ENCODE measurements at regions not wholly inside any gene's neighbourhood (a gene's known extent, or its start where the extent isn't known, plus 50 kb on each side); places are given as distances from the start of the nearest gene placed in this dataset.
A peak's percentile ranks its signal among the peaks of the same experiment; 100 is the strongest.

DNA sequence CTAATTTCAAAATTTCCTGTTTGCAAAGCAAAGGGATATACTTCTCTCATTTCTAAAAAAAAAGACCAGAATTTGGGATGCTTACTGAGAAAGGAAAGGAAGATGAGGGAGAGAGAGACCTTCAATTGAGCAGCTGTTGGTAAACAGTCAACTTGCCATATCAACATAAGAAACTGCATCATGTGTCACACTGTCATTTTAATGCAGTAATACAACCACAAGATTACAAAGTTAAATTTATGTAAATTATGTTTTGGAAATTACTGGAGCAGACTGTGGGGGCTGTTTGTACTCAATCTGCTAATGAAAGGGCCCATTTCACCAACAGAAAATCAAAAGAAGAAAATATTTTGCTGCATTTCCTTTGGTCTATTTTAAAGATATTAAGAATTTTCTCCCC lies 370.4 kb upstream of the TMPO start:
- DNase-seq (ENCODE audit: low spot score) = no peak

DNA sequence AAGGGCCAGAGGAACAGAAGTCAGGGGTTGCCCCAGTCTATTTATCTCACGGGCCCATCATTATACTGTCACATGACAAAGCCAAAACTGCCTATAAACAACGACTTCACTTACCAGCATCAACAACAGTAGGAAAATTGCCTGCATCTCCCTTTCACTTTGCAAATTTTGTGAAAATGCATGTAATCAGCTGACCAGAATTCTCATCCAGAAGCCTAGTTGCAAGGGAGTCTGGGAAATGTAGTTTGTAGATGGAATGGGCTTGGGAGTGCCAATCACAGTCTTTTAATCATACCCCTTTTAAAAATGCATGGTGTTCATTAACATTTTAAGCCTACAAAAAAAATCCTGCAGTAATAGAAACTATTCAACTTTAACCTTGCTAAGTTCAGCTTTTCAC lies 369.3 kb upstream of the TMPO start:
- no peak for DNase-seq (ENCODE audit: low spot score)

DNA sequence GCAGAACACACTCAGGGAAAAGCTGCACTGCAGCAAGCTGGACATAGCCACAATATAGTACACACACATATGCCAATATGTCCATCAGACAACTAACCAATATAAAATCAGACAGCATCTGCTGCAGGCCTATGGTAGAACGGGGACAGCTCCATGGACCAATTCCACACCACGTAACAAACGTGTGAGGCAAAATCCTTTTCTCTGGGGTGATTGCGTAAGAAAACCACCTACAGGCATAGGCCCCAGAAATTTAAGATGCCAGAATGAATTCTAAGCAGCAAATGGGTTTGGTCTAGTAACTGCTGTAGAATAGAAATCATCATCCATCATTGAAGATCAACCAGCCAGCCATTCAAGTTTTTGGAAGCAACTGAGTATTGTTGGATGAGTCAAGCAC lies 368.9 kb upstream of the TMPO start:
- DNase-seq (ENCODE audit: low spot score) = no peak

DNA sequence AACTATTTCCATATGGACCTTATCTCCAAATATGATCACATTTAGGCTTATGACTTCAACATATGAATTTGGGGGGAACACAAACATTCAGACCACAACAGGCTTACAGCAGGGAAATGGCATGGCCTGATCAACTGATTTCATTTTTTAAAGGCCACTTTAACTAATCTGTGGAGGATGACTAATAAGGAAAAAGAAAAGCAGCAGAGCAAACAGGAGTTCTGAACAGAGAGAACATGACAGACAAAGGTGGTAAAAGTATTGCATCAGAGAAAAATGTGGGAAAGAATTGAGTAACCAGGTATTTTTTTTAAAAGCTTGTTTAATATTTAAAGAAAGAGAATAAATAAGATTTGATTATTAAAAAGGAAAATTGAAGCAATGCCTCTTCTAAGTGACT lies 366.1 kb upstream of the TMPO start:
- no peak for DNase-seq (ENCODE audit: low spot score)

DNA sequence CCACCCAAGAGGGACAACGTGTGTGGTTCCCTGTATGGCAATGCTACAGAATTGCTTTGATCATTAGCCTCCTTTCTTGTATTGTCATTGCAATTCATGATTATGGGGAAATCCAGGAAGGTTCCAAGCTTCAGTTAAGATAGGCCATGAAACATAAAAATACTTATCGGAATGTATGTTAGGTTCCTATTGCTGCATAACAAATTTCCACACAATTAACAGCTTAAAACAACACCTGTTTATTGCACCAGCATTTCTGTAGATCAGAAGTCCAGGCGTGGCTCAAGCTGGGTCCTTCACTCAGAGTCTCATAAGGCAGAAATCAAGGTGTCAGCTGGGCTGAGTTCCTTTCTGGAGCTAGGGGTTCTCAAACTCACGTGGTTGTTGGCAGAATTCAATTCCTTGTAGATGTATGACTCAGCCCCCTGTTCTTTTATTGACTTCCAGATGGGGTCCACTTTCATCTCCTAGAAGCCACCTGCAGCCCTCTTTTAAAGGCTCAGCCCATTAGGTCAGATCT lies 365.6 kb upstream of the TMPO start:
- no peak for DNase-seq (ENCODE audit: low spot score)

DNA sequence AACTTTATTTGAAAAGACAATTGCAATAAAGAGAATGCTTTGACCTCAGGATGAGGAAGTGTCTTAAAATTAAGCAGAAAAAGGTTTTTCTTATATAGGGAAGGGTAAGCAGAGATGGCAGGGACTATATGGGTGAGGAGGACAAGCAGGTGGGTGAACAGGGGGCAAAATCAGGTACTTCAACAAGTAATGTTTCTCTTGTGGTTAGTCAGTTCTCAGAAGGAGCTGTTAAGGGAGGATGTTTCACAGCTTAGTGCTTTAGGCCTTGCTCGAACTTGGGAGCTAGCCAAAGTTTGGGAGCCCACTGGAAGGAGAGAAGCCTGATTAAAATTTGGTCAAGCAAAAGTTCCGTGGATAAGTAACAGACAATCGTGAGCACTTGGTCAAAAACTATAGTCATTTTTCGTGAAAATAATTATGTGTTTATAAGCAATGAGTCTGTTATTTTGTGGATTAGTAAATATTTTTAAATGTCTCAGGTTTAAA lies 364.2 kb upstream of the TMPO start:
- DNase-seq (ENCODE audit: low spot score) = no peak

DNA sequence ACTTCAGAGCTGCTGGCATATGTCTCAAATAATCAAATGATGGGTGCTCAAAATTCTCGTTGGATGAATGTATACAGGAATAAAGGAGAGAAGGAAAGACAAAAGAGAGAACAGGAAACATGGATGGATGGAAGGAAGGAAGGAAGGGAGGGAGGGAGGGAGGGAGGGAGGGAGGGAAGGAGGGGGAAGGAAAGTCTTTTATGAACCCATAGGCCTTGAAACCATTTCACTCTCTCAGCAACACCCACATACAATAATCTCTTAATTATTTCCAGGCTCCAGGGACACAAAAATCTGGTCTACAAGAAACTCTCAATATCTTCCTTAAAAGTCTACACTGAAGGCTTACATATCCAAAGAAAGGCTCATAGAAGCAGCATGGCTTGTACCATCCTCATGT lies 363.4 kb upstream of the TMPO start:
- DNase-seq (ENCODE audit: low spot score) = no peak

DNA sequence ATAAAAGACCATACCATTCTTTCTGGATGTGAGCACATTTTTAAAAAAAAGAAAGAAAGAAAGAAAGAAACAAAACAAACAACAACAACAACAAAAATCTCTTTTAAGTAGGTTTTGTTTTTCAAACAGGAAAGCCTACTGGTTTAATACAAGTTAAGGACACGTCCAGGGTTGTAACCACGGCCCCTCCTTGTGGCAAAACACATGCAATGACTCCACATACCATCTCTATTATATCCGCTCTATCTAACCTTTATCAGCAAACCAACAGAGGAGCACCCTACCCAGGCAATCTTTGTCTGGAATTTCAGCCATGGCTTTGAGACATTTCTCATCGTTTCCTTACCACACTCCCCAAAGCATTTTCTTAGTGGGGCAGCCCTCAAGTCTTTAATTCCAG lies 360.5 kb upstream of the TMPO start:
- peak; percentile 10 for DNase-seq (ENCODE audit: low spot score)

DNA sequence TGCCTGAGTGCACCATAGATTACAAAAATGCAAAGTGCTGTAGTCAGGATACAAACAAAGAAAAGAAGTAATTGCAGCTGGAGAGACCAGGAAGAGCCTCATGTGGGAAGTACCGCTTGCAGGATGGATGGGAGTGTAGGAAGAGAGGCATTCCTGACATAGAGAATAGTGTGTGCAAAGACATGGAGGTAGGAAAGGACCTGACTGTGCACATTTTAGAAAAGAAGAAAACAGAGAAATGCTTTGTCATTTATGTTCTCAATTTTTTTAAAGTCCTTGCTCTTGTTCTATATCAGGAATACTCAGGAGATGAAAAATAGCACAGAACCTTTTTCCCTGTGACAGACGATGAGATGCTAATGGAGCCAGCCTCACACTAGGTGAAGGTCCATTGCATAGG lies 358.7 kb upstream of the TMPO start:
- no peak for DNase-seq (ENCODE audit: low spot score)

DNA sequence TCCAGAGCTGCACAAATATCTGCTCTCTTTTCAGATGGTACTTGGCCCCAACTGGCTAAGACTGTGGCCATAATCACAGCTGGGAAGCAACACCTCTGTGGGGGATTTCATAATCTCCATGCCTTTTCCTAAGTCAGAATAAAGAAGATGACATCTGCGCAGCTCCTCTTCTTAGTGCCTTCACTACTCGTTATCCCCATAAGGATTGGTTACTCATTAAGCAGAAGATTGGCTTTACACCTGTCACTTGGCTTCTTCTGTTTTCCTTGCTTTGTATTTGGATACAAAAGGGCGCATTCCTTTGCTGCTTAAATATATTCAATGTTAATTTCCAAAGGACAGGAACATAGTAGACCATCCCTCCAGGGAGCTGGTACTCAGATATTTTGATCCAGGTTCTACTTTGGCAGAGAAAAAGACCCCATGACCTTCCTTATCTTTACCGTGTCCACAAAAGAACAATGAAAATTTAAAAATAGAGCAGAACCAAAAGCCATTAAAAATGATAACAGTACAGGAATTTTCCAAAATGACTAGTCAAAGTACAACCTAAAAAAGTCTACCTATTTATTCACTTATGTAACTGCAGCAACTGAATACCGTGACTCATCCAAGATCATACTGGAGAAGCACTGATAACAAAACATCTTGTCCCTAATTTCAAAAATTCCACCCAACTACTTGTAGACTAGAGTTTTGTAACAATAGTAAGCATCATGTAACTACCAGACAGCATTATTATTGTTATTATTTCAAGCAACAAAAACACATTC lies 352.3 kb upstream of the TMPO start:
- no peak for DNase-seq (ENCODE audit: low spot score)

DNA sequence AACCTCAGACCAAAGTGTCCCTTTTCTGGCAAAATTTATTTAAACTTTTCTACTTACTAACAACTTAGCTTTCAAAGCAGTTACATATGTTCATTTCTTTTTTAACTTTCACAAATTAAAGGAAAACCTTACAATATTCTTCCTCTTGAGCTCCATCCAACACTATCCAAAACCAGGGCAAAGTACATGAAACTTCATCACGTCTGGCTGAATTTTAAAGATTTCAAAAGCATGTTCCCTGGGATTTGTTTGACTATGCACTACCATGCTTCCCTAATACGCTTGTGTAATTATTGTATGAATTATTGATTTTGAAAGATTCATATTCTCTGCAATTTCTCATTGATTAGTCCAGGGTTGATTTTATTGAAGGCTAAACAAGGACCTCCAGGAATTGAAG lies 343.1 kb upstream of the TMPO start:
- no peak for DNase-seq (ENCODE audit: low spot score)

DNA sequence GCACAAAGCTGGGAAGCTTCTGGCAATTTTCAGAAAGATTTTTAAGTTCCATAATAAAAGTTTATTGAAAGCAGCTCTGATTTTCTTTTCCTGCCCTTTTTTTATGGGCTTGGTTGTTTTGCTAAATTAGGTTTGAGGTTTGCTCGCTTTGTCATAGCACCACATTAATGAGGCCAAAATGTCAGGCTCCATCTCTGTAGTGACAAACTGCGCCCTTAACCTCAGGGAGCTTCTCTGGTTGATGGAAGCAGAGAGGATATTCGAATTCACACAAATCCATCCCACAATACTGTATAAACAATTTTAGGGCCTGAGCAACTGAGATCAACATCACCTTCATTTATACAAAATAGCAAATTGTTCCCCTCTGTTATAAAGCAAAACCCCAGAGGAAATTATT lies 342.6 kb upstream of the TMPO start:
- DNase-seq (ENCODE audit: low spot score) = no peak

DNA sequence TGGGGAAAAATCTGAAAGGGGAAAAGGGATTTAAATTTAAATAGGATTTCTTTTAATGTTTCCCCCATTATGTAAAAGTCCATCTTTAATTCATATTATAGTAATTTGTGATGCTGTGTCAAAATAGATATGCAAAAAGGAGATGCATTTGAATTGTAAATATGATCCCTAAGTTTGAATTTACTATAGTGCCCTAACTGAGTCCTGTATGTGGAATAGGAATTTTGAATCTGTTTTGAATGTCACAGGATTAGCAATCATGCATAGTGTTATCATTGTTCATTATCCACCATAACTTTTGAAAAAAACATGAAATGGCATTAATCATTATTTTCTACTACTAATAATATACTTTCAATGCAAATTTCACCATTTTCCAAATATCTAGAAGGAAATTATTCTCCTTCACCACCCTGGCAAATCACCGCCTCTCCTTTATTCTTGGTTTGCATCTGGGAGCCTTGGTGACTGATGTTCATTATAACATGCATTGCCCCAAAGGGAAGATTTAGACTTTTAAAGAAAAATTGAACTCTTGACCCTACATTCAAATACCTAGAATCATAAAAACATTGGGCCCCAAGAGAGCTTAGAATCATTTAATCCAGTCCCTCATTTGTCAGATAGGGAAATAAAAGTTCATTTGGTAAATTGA lies 341.5 kb upstream of the TMPO start:
- DNase-seq (ENCODE audit: low spot score) = no peak

DNA sequence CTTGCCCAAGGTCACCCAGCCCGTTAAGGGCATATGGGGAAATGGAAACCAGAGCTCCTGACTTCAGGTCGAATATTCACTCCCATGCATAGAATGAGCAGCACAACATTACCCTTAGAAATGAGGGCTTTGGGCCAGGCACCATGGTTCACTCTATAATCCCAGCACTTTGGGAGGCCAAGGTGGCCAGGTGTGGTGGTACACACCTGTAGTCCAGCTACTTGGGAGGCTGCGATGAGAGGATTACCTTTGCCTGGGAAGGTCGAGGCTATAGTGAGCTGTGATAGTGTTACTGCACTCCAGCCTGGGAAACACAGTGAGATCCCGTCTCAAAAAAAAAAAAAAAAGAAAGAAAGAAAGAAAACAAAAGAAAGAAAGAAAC lies 341.0 kb upstream of the TMPO start:
- DNase-seq (ENCODE audit: low spot score) = no peak

DNA sequence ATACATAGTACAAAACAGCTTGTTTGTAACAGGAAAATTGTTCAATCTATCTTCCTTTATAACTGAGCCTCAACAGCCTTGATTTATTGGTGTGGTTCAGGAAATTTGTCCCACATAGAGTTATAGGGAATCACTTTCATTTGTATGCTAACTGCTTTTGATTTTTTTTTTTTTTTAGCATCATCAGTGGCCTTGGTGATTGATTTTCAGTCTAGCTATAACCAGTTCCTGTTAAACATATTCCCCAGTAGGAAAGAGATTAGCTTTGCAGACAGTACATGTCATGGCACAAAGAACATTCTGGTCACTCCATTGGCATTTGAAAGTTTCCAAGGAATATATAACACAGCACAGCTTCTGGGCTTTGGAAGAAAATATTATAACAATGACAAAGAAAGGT lies 337.3 kb upstream of the TMPO start:
- DNase-seq (ENCODE audit: low spot score) = no peak

DNA sequence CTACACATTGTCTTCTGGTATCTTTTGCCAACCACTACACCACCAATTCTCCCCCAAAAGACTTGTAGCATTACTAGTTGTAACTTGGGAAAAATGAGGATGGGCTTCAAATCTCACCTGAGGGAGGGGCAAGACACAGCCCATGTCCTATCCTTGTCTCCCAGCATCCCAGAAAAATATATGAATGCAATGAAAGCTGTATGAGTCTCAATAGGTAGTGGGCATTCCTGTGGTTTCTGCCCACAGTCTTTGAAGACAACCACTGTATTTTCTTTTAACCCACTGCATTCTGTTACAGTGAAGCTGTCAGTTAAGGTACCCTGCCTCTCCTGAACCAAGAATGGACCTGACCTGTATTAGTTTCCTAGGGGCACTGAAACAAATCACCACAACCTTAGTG lies 336.2 kb upstream of the TMPO start:
- no peak for DNase-seq (ENCODE audit: low spot score)

DNA sequence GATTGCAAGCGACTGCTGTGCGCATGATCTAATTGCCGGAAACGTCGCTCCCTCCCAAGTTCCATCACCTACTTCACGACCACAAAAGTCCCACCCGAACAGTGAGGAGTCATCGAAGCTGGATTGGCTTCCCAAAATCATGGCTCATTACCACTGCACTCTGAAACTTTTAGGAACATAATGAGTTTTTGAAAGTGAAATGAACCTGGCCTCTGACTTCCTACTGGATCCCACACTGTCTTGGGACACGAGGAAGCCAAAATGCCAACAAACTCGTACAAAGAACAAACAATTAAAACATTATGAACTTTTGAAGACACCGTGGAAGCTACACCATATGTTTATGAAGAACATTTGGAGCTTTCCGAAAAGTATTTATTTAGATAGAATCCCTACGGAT lies 334.8 kb upstream of the TMPO start:
- no peak for DNase-seq (ENCODE audit: low spot score)

DNA sequence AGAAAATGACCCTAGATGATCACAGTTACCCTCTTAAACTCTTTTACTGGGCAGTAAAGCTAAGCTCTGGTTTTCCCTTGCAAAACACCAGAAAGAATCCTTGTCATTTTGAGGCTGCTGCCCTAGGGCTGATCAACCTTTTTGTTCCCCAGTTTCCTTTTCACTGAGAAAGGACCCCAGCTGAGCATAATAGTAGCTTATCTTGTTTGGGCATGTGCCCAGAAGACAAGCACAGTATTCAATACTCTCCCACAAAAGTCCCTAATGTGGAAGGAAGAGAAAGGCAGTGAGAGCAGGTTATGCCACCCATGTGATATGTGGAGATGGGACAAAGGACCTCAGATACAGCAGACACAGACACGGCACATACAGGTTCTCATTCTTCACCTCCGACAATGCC lies 332.6 kb upstream of the TMPO start:
- no peak for DNase-seq (ENCODE audit: low spot score)

DNA sequence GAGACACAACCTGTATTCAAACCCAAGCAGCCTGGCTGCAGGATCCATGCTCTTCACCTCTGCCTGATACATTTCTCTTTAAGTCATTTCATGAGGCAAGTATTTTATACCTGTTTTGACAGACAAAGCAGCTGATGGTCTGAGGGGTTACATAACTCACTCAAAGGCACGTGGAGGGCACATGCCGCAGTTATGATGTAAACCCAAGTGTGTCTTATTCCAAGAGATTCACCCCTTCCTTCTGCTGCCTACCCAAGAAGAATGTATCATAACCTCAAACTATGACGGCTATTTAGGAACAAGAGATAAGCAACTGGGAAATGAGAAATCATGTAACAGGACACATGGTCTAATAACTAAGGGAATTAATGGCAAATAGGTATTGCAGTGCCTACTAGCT lies 329.8 kb upstream of the TMPO start:
- peak; percentile 35 for DNase-seq (ENCODE audit: low spot score)

DNA sequence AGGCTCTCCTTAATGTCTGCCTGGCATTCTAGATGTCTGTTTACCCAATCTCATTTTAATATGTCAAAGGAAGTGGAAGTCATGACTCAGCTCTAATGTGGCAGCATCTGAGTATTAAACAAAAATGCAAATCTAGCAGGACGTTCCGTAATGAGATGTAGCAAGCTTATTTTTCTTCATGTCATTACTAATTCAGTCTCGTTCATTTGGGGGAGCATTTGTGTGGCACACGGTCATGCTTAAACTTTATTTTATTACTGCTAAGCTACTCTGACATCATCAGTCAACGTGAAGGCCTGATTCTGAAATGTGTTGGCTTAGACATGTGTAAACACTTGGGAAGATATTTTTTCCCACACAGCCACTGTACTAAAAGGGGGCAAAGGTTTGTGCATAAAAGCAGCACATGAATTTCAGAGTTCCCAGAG lies 326.7 kb upstream of the TMPO start:
- DNase-seq (ENCODE audit: low spot score) = no peak

DNA sequence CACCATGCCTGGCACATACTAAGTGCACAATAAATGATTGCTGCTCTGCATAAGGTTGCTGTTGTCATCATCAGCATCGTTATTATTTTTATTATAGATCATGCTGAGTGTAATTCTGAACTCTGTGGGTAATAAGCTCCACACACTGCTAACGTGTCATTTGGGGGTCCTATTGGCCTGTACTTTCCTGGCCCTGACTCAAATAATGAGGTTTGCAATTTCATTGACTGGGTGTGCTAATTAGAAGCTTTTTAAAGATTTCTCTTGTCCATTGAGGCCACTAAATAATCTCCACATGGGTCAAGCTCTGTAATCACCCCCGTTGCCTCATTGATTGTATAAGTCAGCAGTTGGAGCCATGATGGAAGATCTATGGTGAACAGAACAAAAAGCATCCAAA lies 320.8 kb upstream of the TMPO start:
- DNase-seq (ENCODE audit: low spot score) = no peak

DNA sequence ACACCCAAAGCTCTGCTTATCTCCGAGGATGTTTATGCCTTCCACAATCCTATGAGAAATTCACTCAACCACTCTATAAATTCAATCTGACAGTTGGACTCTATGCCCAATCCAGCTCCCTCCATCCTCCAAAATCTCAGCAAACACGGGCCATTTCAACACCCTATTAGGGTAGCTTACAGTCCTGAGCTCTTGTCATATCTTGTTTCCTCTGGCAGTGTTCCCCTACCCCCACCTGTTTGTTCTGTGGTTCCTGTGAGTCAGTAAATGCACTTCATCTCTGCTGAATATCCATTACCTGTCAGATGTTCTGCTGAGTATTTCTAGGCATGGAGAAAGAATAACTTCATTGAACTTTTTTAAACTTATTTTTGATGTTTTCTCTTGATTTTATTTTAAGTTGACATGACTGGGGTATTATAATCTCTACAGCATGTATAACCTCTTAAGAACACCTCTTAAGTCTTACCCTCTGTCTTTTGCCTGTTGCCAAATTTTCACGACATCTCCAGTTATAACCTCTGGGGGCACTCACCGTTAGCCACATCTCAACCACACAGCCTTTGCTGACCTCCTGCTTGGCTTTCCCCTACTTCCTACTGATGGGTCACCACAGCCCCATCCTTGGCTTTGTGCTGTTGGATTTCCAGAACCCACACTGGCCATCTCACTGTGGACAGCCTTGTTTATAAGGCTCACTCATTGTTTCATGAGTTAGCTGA lies 317.0 kb upstream of the TMPO start:
- peak; percentile 18 for DNase-seq (ENCODE audit: low spot score)

DNA sequence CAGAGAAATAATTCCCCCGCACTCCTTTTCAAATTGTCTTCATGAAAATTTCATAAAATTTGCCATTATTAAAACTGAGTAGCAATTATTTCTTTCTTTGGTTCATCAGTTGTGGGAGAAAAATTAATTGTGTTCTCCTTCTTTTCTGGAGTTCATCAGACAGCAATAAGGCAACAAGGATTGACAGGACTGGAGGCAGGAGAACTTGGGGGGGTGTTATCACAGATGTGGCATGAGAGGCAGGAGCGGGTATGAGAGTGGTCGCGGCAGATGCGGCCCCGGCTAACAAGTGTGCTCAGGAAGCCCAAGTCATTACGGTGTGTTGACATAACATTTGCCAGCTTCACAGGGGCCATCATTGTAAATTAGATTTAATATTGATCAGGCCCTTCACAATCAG lies 306.6 kb upstream of the TMPO start:
- no peak for DNase-seq (ENCODE audit: low spot score)
